ENCODE measurements at regions not wholly inside any gene's neighbourhood (a gene's known extent, or its start where the extent isn't known, plus 50 kb on each side); places are given as distances from the start of the nearest gene placed in this dataset.

DNA sequence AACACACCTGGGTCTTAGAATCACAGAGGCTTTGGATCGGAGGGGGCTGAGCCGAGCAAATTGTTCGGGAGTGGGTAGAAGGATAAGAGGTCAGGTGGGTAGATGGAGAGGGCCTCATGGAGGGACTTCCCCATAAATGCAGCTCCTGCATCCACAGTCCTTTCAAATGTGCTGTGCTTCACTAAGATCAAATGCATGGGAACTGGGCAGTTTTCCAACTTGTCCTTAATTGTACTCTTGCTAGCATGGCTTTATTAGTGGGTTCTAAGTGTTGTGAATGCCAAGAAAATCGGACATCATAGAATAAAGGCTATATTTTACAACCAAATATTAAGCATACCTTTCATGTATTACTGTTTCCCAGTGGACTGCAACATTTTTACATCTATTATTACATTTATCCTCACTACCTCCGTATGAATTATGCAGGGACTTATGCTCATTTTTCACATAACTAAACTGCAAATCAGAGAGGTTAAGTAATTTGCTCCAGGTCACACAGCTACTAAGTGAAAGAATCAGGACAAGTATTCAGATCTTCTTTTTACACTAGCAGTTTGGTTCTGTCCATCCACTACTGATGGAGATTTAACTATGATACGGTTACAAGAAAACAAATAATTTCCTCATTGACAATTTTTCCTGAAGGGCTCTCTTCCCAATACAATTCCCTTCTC is 174.5 kb upstream of the RUNX1 start:
- TF ChIP-seq, protein P1, sequence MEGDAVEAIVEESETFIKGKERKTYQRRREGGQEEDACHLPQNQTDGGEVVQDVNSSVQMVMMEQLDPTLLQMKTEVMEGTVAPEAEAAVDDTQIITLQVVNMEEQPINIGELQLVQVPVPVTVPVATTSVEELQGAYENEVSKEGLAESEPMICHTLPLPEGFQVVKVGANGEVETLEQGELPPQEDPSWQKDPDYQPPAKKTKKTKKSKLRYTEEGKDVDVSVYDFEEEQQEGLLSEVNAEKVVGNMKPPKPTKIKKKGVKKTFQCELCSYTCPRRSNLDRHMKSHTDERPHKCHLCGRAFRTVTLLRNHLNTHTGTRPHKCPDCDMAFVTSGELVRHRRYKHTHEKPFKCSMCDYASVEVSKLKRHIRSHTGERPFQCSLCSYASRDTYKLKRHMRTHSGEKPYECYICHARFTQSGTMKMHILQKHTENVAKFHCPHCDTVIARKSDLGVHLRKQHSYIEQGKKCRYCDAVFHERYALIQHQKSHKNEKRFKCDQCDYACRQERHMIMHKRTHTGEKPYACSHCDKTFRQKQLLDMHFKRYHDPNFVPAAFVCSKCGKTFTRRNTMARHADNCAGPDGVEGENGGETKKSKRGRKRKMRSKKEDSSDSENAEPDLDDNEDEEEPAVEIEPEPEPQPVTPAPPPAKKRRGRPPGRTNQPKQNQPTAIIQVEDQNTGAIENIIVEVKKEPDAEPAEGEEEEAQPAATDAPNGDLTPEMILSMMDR (IDR thresholded peaks at IDR 0.05): no peak
- no peak for TF ChIP-seq POLR2A (IDR thresholded peaks at IDR 0.05)
